CD4-positive, alpha-beta T cell (primary cell): ENCODE measurements at regions not wholly inside any gene's neighbourhood (a gene's known extent, or its start where the extent isn't known, plus 50 kb on each side); places are given as distances from the start of the nearest gene placed in this dataset.

ENCODE experiments used
- ATAC-seq: fragments of 200-7000 bp; cut with Tn5 transposase; one replicate; pipeline ENCODE4 v1.10.0; 2022; ENCODE audit warnings: mild to moderate bottlenecking; ENCODE audit not compliant: poor library complexity
- CTCF ChIA-PET: fragments of 350-600 bp; sonication (Branson Sonifier 250); formaldehyde crosslinking; loops from one replicate; lab custom pipeline; 2021; ENCODE audit warnings: antibody characterized with exemption, inconsistent platforms; lab: Charles Lee
- POLR2A ChIA-PET: fragments of 350-600 bp; sonication (Branson Sonifier 250); formaldehyde crosslinking; loops from one replicate; lab custom pipeline; 2021; ENCODE audit warnings: antibody characterized with exemption, inconsistent platforms; lab: Charles Lee
- DNase-seq, 14 experiments: peaks; one replicate each; pipeline ENCODE4 v3.0.0-alpha.2; 2013 to 2020; ENCODE audit warnings: mixed read lengths in 2 of 14
- H3K27ac ChIP-seq, 2 donors: one replicate each; pipeline versions ENCODE4 v1.5.1 to v1.7.0; 2013; ENCODE audit warnings: low read length in 2 of 2, low read depth in 1 of 2, mild to moderate bottlenecking in 1 of 2
- H3K27me3 ChIP-seq, 2 experiments: 1 replicate in 1 of 2; 2 replicates in 1 of 2; pipeline versions ENCODE4 v1.6.1 to v1.7.0; 2013; ENCODE audit warnings: low read length in 2 of 2, control low read depth in 1 of 2, mild to moderate bottlenecking in 1 of 2, moderate library complexity in 1 of 2; ENCODE audit not compliant: insufficient read depth in 2 of 2, control insufficient read depth in 1 of 2
- H3K36me3 ChIP-seq: one replicate; pipeline ENCODE4 v1.6.1; 2013; ENCODE audit warnings: low read length, control low read depth; ENCODE audit not compliant: insufficient read depth
- H3K4me1 ChIP-seq: one replicate; pipeline ENCODE4 v1.6.1; 2013; ENCODE audit warnings: low read length, control low read depth; ENCODE audit not compliant: insufficient read depth
- H3K4me3 ChIP-seq: one replicate; pipeline ENCODE4 v1.5.1; 2013; ENCODE audit warnings: mild to moderate bottlenecking, low read length, moderate library complexity
- H3K9me3 ChIP-seq, 2 experiments: 1 replicate in 1 of 2; 2 replicates in 1 of 2; pipeline versions ENCODE4 v1.6.1 to v1.7.0; 2013; ENCODE audit warnings: low read length in 2 of 2, mild to moderate bottlenecking in 2 of 2, control low read depth in 1 of 2, moderate library complexity in 1 of 2; ENCODE audit not compliant: control insufficient read depth in 1 of 2, insufficient read depth in 1 of 2
- H3K27ac Mint-ChIP-seq: one replicate; pipeline ENCODE4 v1.8.0; 2020; ENCODE audit warnings: mixed read lengths
- H3K27me3 Mint-ChIP-seq: one replicate; pipeline ENCODE4 v1.8.0; 2021; ENCODE audit warnings: mixed read lengths
- H3K36me3 Mint-ChIP-seq: one replicate; pipeline ENCODE4 v1.8.0; 2021; ENCODE audit warnings: low read depth, mixed read lengths
- H3K4me1 Mint-ChIP-seq: one replicate; pipeline ENCODE4 v1.8.0; 2021; ENCODE audit warnings: low read depth, mixed read lengths
- H3K4me3 Mint-ChIP-seq: one replicate; pipeline ENCODE4 v1.8.0; 2020; ENCODE audit warnings: mild to moderate bottlenecking, mixed read lengths
- H3K9me3 Mint-ChIP-seq: one replicate; pipeline ENCODE4 v1.8.0; 2020; ENCODE audit warnings: mixed read lengths
- intact Hi-C, 2 experiments: fragments of 100-400 bp; cut with DNase I in 1 of 2; cut with micrococcal nuclease in 1 of 2; formaldehyde crosslinking; loops; one replicate each; pipeline versions ENCODE4 v1.15.1 to v1.9.0; 2023 to 2025; cut with DNase I, micrococcal nuclease
- TF ChIP-seq, protein P1 (sequence below): fragments of 200-600 bp; IDR thresholded peaks from one replicate; pipeline ENCODE4 v1.8.0; 2022; ENCODE audit warnings: antibody characterized with exemption, mild to moderate bottlenecking

- Histone ChIP-seq H3K4me3 (no peak overlapping the region), H3K27me3 (no peaks in the 10 kb centered on the region), H3K4me1 (no peaks in the 10 kb centered on the region), H3K27ac (no peak overlapping the region), H3K36me3 (no peaks in the 10 kb centered on the region), H3K9me3 (no peaks in the 10 kb centered on the region)
- no peaks in the 10 kb centered on the region for H3K9me3 Mint-ChIP-seq
- no peaks in the 10 kb centered on the region for H3K27me3 Mint-ChIP-seq
- TF ChIP-seq, protein P1, sequence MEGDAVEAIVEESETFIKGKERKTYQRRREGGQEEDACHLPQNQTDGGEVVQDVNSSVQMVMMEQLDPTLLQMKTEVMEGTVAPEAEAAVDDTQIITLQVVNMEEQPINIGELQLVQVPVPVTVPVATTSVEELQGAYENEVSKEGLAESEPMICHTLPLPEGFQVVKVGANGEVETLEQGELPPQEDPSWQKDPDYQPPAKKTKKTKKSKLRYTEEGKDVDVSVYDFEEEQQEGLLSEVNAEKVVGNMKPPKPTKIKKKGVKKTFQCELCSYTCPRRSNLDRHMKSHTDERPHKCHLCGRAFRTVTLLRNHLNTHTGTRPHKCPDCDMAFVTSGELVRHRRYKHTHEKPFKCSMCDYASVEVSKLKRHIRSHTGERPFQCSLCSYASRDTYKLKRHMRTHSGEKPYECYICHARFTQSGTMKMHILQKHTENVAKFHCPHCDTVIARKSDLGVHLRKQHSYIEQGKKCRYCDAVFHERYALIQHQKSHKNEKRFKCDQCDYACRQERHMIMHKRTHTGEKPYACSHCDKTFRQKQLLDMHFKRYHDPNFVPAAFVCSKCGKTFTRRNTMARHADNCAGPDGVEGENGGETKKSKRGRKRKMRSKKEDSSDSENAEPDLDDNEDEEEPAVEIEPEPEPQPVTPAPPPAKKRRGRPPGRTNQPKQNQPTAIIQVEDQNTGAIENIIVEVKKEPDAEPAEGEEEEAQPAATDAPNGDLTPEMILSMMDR: no peak
- ChIA-PET CTCF (no interaction called here), POLR2A (no interaction called here)
- ATAC-seq: no peak
- H3K4me1 Mint-ChIP-seq: no peaks in the 10 kb centered on the region
- no peaks in the 10 kb centered on the region for H3K36me3 Mint-ChIP-seq
- no peak for DNase-seq
- intact Hi-C loops: no loop called here
- H3K4me3 Mint-ChIP-seq: no peak overlapping the region
- no peak overlapping the region for H3K27ac Mint-ChIP-seq
Measured at GRCh38 chr20:50242548-50242862, 51.9 kb downstream of the CEBPB start.

DNA sequence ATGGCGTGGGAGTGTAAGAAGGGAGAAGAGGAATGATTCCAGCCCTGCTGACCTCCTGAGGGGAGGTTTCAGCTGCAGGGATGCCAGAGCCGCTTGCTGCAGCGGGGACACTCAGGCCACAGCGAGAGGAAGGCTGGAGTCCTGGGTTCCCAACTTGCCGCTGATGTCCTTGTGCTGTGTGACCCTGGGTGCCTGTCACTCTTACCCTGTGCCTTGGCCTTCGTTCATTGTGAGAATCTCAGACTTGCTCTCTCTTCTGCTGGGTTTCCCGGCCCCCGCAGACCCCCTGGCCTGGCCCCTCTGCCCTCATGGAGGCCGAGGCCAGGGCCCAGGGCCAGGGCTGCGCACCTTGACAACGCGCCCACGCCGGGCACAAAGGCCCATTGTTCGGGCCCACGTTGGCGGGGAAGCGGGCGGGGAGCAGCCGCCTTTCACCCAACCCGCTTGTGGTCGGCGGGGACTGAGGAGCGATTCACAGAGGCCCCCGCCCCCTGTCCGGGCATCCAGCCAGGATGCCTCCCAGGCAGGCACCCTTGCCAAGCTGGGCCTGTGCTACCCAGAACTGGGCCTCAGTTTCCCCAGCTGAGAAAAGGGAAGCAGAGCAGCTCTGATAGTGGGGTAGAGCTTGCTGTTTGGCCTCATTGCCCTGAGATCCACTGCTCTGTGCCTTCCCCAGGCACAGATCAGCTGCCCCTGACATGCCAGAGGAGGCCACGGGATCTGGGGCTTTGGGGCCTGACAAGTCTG lies 52.4 kb downstream of the CEBPB start:
- CTCF ChIA-PET: no interaction called here
- Mint-ChIP-seq H3K27me3 (no peaks in the 10 kb centered on the region), H3K4me3 (no peak overlapping the region)

GRCh38 chr20:50243610-50244351 lies 53.2 kb downstream of the CEBPB start:
- Mint-ChIP-seq H3K27me3 (no peaks in the 10 kb centered on the region), H3K27ac (no peak overlapping the region), H3K4me3 (no peak overlapping the region), H3K4me1 (no peaks in the 10 kb centered on the region), H3K36me3 (no peaks in the 10 kb centered on the region), H3K9me3 (no peaks in the 10 kb centered on the region)
- no peak overlapping the region for H3K4me3 ChIP-seq
- no peaks in the 10 kb centered on the region for H3K9me3 ChIP-seq
- intact Hi-C loops: no loop called here
- H3K27me3 ChIP-seq: no peaks in the 10 kb centered on the region
- no peaks in the 10 kb centered on the region for H3K4me1 ChIP-seq
- CTCF ChIA-PET: no interaction called here
- TF ChIP-seq, protein P1: no peak
- no peak for ATAC-seq
- no peaks in the 10 kb centered on the region for H3K36me3 ChIP-seq
- no peak overlapping the region for H3K27ac ChIP-seq
- DNase-seq: no peak
- POLR2A ChIA-PET: no interaction called here

More for the DNA sequence above, 52.4 kb downstream of the CEBPB start:
- H3K4me1 ChIP-seq: no peaks in the 10 kb centered on the region
- no peaks in the 10 kb centered on the region for H3K9me3 Mint-ChIP-seq
- no peaks in the 10 kb centered on the region for H3K36me3 Mint-ChIP-seq
- no peaks in the 10 kb centered on the region for H3K9me3 ChIP-seq
- no peak for DNase-seq
- no peaks in the 10 kb centered on the region for H3K27me3 ChIP-seq
- H3K27ac Mint-ChIP-seq: no peak overlapping the region
- ATAC-seq: no peak
- H3K27ac ChIP-seq: no peak overlapping the region
- no peaks in the 10 kb centered on the region for H3K36me3 ChIP-seq
- intact Hi-C loops: no loop called here
- no peaks in the 10 kb centered on the region for H3K4me1 Mint-ChIP-seq
- TF ChIP-seq, protein P1: no peak
- no peak overlapping the region for H3K4me3 ChIP-seq
- POLR2A ChIA-PET: no interaction called here
